BLaER1 treated with 17β-estradiol and CSF1 and Interleukin-3, amounts not matched to agents 10 nM and 100 nM (cell line): ENCODE measurements at regions not wholly inside any gene's neighbourhood (a gene's known extent, or its start where the extent isn't known, plus 50 kb on each side); places are given as distances from the start of the nearest gene placed in this dataset.
"Not testable (repeated sequence)": the region's sequence is repeated elsewhere in the genome, so short reads cannot be mapped to it uniquely, and the experiment has no call there.

Experiments
- H3K27ac ChIP-seq, 11 experiments: shearing (Covaris generic); formaldehyde crosslinking; 2 replicates each; pipeline ENCODE4 v1.8.1; 2022
- H3K27me3 ChIP-seq, 11 experiments: shearing (Covaris generic); formaldehyde crosslinking; 2 replicates each; pipeline ENCODE4 v1.8.1; 2022
- H3K36me3 ChIP-seq, 11 experiments: shearing (Covaris generic); formaldehyde crosslinking; 2 replicates each; pipeline ENCODE4 v1.8.1; 2022
- H3K4me1 ChIP-seq, 10 experiments: shearing (Covaris generic); formaldehyde crosslinking; 2 replicates each; pipeline ENCODE4 v1.8.1; 2022
- H3K4me2 ChIP-seq, 11 experiments: shearing (Covaris generic); formaldehyde crosslinking; 2 replicates each; pipeline ENCODE4 v1.8.1; 2022
- H3K4me3 ChIP-seq, 10 experiments: shearing (Covaris generic); formaldehyde crosslinking; 2 replicates each; pipeline ENCODE4 v1.8.1; 2022
- H3K9ac ChIP-seq, 11 experiments: shearing (Covaris generic); formaldehyde crosslinking; 2 replicates each; pipeline ENCODE4 v1.8.1; 2022
- H3K9me3 ChIP-seq, 11 experiments: shearing (Covaris generic); formaldehyde crosslinking; replicated peaks in 1 of 11; 2 replicates each; pipeline ENCODE4 v1.8.1; 2022
- H4K20me1 ChIP-seq, 11 experiments: shearing (Covaris generic); formaldehyde crosslinking; 2 replicates each; pipeline ENCODE4 v1.8.1; 2022
- Cebpa-rat ChIP-seq, 11 experiments: shearing (Covaris generic); IDR thresholded peaks; 2 replicates each; pipeline ENCODE4 v1.8.1; 2022

GRCh38 chr16:80900593-80900954, 96.2 kb upstream of the CDYL2 start:
- Histone ChIP-seq H3K27ac (no peak overlapping the region), H4K20me1 (no peaks in the 10 kb centered on the region), H3K9me3 (no peaks in the 10 kb centered on the region), H3K4me3 (no peak overlapping the region), H3K4me1 (peaks cover 0 to 10% (median 0%) of the 10 kb centered on the region in 10 experiments; a peak in 6 of 20 replicates), H3K36me3 (no peaks in the 10 kb centered on the region), H3K4me2 (peak overlapping the region in 2 of 11 experiments; percentile 20 to 43; a peak in 3 of 22 replicates), H3K27me3 (no peaks in the 10 kb centered on the region), H3K9ac (no peak overlapping the region)
- no peak for TF ChIP-seq Cebpa-rat (IDR thresholded peaks at IDR 0.05)

DNA sequence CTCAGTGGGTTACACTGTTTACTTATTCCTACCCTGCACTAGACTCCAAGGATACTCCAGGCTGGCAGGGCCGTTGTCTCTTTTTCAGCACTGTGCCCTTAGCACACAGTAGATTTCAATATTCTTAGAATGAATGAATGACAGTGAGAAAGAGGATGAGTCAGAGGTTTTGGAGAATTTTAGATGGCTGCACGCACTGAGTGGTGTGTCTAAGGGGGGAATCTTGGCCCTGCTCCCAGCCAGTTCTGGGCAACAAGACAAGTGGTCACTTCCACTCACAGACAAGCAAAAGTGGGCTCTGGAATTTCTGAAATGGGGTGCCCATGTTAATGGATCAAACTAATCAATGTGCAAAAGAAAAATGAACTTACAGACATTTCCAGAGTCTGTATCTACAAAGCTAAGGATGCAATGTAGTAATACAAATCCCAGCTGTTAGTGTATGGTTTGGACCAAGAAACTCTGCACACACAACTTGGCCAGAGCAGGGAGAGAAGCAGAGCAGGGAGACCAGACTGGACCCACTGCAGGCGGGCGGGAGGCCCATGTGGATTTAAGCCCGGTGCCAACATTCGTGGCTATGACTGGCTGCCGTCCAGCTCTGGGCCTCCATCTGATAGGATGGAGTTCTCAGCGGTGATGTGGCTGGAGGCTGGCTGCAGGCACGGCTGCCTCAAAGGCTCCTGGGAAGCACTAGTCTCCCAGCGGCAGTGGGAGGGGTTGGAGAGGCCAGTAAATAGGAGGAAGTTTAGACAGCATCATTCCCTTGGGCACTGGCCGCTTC, 95.6 kb upstream of the CDYL2 start:
- H3K4me1 ChIP-seq = peaks cover 0 to 10% (median 0%) of the 10 kb centered on the region in 10 experiments; a peak in 6 of 20 replicates
- H3K27me3 ChIP-seq = no peaks in the 10 kb centered on the region
- no peak overlapping the region for H3K4me3 ChIP-seq
- no peaks in the 10 kb centered on the region for H3K36me3 ChIP-seq
- no peak overlapping the region for H3K27ac ChIP-seq
- no peaks in the 10 kb centered on the region for H4K20me1 ChIP-seq
- TF ChIP-seq Cebpa-rat (IDR thresholded peaks at IDR 0.05) = no peak
- no peaks in the 10 kb centered on the region for H3K9me3 ChIP-seq
- no peak overlapping the region for H3K9ac ChIP-seq
- H3K4me2 ChIP-seq = no peak overlapping the region

- H4K20me1 ChIP-seq = no peaks in the 10 kb centered on the region
- no peak overlapping the region for H3K9ac ChIP-seq
- H3K27ac ChIP-seq = no peak overlapping the region
- peaks cover 0 to 13% (median 7%) of the 10 kb centered on the region in 11 experiments; a peak in 7 of 22 replicates for H3K9me3 ChIP-seq
- no peak overlapping the region for H3K4me3 ChIP-seq
- TF ChIP-seq Cebpa-rat (IDR thresholded peaks at IDR 0.05) = no peak
- no peak overlapping the region for H3K4me2 ChIP-seq
- no peaks in the 10 kb centered on the region for H3K36me3 ChIP-seq
- H3K4me1 ChIP-seq = peaks cover 0 to 10% (median 3%) of the 10 kb centered on the region in 10 experiments; a peak in 7 of 20 replicates
- no peaks in the 10 kb centered on the region for H3K27me3 ChIP-seq
These were observed 92.4 kb upstream of the CDYL2 start for GRCh38 chr16:80896776-80897175.

DNA sequence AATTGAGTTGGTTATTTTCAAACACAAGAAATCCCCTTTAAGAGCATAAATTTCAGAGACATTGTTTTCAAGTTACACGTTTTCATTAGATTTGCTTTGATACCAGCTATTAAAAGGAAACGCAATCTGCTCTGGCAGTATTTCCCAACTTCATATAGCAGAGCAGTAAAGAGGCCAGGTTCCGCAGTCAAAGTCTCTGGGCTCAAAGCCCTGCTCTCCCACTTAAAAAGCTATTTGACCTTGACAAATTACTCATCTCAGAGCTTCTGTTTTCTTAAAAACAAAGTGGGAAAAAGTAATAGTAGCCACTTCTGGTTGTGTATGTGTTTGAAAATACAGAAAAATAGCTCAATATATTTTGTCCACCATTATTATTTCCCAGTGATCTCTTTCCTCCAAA, 89.7 kb upstream of the CDYL2 start:
- Histone ChIP-seq H4K20me1 (no peaks in the 10 kb centered on the region), H3K4me2 (no peak overlapping the region)

GRCh38 chr16:80893686-80894085, 89.3 kb upstream of the CDYL2 start:
- no peak overlapping the region for H3K4me3 ChIP-seq
- H4K20me1 ChIP-seq = no peaks in the 10 kb centered on the region
- H3K4me1 ChIP-seq = peaks cover 0 to 7% (median 0%) of the 10 kb centered on the region in 10 experiments; a peak in 1 of 20 replicates
- TF ChIP-seq Cebpa-rat (IDR thresholded peaks at IDR 0.05) = no peak
- H3K27ac ChIP-seq = no peak overlapping the region
- H3K36me3 ChIP-seq = no peaks in the 10 kb centered on the region
- H3K9ac ChIP-seq = no peak overlapping the region
- 0 out of 22 replicates have a peak, but pooled peaks cover 0 to 2% (median 0%) of the 10 kb centered on the region in 11 experiments for H3K27me3 ChIP-seq
- no peak overlapping the region for H3K4me2 ChIP-seq
- H3K9me3 ChIP-seq = peaks cover 0 to 13% (median 7%) of the 10 kb centered on the region in 11 experiments; a peak in 7 of 22 replicates

More for the DNA sequence above, 89.7 kb upstream of the CDYL2 start:
- peaks cover 0 to 7% (median 0%) of the 10 kb centered on the region in 10 experiments; a peak in 1 of 20 replicates for H3K4me1 ChIP-seq
- no peak overlapping the region for H3K27ac ChIP-seq
- no peak overlapping the region for H3K4me3 ChIP-seq
- peaks cover 0 to 13% (median 7%) of the 10 kb centered on the region in 11 experiments; a peak in 7 of 22 replicates for H3K9me3 ChIP-seq
- no peak overlapping the region for H3K9ac ChIP-seq
- no peak for TF ChIP-seq Cebpa-rat (IDR thresholded peaks at IDR 0.05)
- no peaks in the 10 kb centered on the region for H3K36me3 ChIP-seq
- 0 out of 22 replicates have a peak, but pooled peaks cover 0 to 2% (median 0%) of the 10 kb centered on the region in 11 experiments for H3K27me3 ChIP-seq

DNA sequence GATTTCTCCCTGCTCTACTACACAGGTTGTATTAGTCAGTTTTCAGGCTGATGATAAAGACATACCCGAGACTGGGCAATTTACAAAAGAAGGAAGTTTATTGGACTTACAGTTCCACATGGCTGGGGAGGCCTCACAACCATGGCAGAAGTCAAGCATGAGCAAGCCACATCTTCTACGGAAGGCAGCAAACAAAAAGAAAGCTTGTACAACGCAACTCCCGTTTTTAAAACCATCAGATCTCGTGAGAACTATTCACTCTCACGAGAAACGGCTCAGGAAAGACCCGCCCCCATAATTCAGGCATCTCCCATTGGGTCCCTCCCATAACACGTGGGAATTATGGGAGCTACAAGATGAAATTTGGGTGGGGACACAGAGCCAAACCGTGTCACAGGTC, 88.0 kb upstream of the CDYL2 start:
- not testable (repeated sequence) for H3K36me3 ChIP-seq, H3K27ac ChIP-seq, H4K20me1 ChIP-seq, H3K4me3 ChIP-seq, H3K27me3 ChIP-seq, H3K4me1 ChIP-seq, H3K9ac ChIP-seq
- H3K4me2 ChIP-seq = peak overlapping the region in 1 of 11 experiments; percentile 12; a peak in 1 of 22 replicates
- peaks cover 0 to 13% (median 7%) of the 10 kb centered on the region in 11 experiments; a peak in 7 of 22 replicates for H3K9me3 ChIP-seq

DNA sequence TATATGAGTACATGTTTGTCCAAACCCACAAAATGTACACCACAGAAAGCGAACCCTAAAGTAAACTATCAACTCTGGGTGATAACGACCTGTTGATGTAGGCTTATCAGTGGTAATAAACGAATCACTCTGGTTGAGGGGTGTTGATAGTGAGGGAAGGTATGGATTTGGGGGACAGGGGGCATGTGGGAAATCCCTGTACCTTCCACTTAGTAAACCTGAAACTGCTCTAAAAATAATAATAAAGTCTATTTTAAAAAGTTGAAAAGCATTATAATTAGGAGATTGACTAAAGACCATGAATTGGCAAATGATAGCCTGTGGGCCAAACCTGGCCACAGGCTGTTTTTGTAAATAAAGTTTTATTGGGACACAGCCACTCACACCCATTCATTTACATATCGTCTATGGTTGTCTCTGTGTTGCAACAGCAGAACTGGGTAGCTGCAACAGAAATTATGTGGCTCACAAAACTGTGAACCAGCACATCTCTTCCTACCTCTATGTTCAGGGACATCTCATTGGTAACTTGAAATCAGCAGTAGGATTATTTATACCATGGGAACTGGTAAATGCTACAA, 85.5 kb upstream of the CDYL2 start:
- Histone ChIP-seq H3K27ac (no peak overlapping the region), H3K27me3 (0 out of 22 replicates have a peak, but pooled peaks cover 0 to 2% (median 0%) of the 10 kb centered on the region in 11 experiments), H4K20me1 (no peaks in the 10 kb centered on the region), H3K9ac (no peak overlapping the region), H3K4me1 (peaks cover 0 to 7% (median 0%) of the 10 kb centered on the region in 10 experiments; a peak in 1 of 20 replicates), H3K4me2 (no peak overlapping the region), H3K9me3 (peaks cover 0 to 13% (median 7%) of the 10 kb centered on the region in 11 experiments; a peak in 7 of 22 replicates), H3K36me3 (no peaks in the 10 kb centered on the region), H3K4me3 (no peak overlapping the region)
- no peak for TF ChIP-seq Cebpa-rat (IDR thresholded peaks at IDR 0.05)

GRCh38 chr16:80887062-80887461, 82.7 kb upstream of the CDYL2 start:
- H3K4me2 ChIP-seq = no peak overlapping the region
- H3K36me3 ChIP-seq = no peaks in the 10 kb centered on the region
- no peak for TF ChIP-seq Cebpa-rat (IDR thresholded peaks at IDR 0.05)
- no peaks in the 10 kb centered on the region for H3K9me3 ChIP-seq
- H3K9ac ChIP-seq = no peak overlapping the region
- H3K4me1 ChIP-seq = 0 out of 20 replicates have a peak, but pooled peaks cover 0 to 1% (median 0%) of the 10 kb centered on the region in 10 experiments
- H3K4me3 ChIP-seq = no peak overlapping the region
- H3K27ac ChIP-seq = no peak overlapping the region
- H3K27me3 ChIP-seq = 0 out of 22 replicates have a peak, but pooled peaks cover 0 to 2% (median 0%) of the 10 kb centered on the region in 11 experiments
- no peaks in the 10 kb centered on the region for H4K20me1 ChIP-seq

DNA sequence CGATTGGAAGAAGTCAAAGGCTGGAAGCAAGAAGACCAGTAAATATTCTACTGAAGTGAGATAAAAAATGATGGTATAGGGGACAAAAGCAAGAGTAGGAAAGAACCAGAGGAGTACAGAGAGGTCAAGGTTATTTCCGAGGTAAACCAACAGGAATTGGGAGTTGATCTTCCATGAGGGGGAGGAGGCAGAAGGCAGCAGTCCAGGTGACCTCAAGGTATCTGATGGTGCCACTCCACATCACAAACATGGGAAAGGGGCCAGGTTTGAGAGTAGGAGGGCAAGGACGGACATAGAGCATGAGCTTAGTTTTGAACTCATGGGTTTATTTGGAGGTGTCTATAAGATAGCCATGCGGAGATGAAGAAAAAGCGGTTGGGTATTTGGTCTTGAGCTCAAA, 79.4 kb upstream of the CDYL2 start:
- no peaks in the 10 kb centered on the region for H3K27me3 ChIP-seq
- no peaks in the 10 kb centered on the region for H4K20me1 ChIP-seq
- H3K36me3 ChIP-seq = no peaks in the 10 kb centered on the region
- H3K27ac ChIP-seq = no peak overlapping the region
- no peaks in the 10 kb centered on the region for H3K4me1 ChIP-seq
- H3K4me2 ChIP-seq = no peak overlapping the region
- no peaks in the 10 kb centered on the region for H3K9me3 ChIP-seq
- TF ChIP-seq Cebpa-rat (IDR thresholded peaks at IDR 0.05) = no peak
- H3K9ac ChIP-seq = no peak overlapping the region
- H3K4me3 ChIP-seq = no peak overlapping the region
